Fibroblast of lung (primary cell): ENCODE measurements at regions not wholly inside any gene's neighbourhood (a gene's known extent, or its start where the extent isn't known, plus 50 kb on each side); places are given as distances from the start of the nearest gene placed in this dataset.

Experiments used
- EZH2 ChIP-seq: IDR thresholded peaks from 2 replicates; pipeline ENCODE4 v1.5.1; 2012; ENCODE audit warnings: low read length, control low read depth, mild to moderate bottlenecking; ENCODE audit errors: missing control alignments
- TF ChIP-seq, protein P1 (sequence below), 2 donors: IDR thresholded peaks in 1 of 2; conservative IDR thresholded peaks in 1 of 2; 1 replicate in 1 of 2; 2 replicates in 1 of 2; pipeline ENCODE4 v1.5.1; 2011 to 2012; ENCODE audit warnings: low read length in 2 of 2, control low read depth in 1 of 2, inconsistent platforms in 1 of 2, low read depth in 1 of 2, mild to moderate bottlenecking in 1 of 2

DNA sequence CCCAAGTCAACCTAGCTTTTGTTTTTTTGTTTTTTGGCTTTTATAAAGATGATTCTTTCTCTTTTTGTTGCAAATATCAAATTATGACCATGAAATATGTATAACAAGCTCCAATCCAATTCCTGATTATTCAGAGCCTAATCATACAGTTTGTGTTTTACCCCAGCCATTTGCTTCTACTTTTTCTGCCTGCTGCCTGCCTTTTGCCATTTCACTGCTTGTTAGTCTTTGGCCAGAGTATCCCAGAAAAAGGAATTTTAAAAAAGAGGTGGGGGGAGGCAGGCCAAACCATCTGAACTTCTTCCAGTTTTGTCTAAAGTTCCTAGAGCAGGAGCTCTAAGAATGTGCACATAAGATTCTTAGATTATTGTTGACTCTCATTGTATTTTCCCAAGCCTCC, 211.9 kb upstream of the VRK2 start:
- TF ChIP-seq, protein P1, sequence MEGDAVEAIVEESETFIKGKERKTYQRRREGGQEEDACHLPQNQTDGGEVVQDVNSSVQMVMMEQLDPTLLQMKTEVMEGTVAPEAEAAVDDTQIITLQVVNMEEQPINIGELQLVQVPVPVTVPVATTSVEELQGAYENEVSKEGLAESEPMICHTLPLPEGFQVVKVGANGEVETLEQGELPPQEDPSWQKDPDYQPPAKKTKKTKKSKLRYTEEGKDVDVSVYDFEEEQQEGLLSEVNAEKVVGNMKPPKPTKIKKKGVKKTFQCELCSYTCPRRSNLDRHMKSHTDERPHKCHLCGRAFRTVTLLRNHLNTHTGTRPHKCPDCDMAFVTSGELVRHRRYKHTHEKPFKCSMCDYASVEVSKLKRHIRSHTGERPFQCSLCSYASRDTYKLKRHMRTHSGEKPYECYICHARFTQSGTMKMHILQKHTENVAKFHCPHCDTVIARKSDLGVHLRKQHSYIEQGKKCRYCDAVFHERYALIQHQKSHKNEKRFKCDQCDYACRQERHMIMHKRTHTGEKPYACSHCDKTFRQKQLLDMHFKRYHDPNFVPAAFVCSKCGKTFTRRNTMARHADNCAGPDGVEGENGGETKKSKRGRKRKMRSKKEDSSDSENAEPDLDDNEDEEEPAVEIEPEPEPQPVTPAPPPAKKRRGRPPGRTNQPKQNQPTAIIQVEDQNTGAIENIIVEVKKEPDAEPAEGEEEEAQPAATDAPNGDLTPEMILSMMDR (conservative IDR thresholded peaks at IDR 0.05 in 1 of 2, IDR thresholded peaks at IDR 0.05 in 1 of 2; ENCODE audit: low read depth in 1 of 2, low read length in 2 of 2), result no peak
- TF ChIP-seq EZH2, result no peak
